HepG2 (cell line): ENCODE measurements at regions not wholly inside any gene's neighbourhood (a gene's known extent, or its start where the extent isn't known, plus 50 kb on each side); places are given as distances from the start of the nearest gene placed in this dataset.

Experiments used
- ATAC-seq: fragments of 200-7000 bp; cut with Tn5 transposase; 3 replicates; pipeline ENCODE4 v1.9.1; 2020; ENCODE audit warnings: mild to moderate bottlenecking, moderate library complexity
- BruUV-seq: library from RNA; stranded (reverse); fragments of 400-500 nt; replicated peaks from 2 replicates; lab custom pipeline; 2021; lab: Mats Ljungman, UMichigan
- CTCF ChIA-PET: fragments of 300-600 bp; formaldehyde crosslinking; extraction: SDS; loops from one replicate; lab custom pipeline; 2021; ENCODE audit warnings: low total read pairs, inconsistent platforms, low intra/inter-chr PET ratio; lab: Yijun Ruan, JAX
- POLR2A ChIA-PET: fragments of 350-600 bp; sonication (Branson Sonifier 250); formaldehyde crosslinking; loops from one replicate; lab custom pipeline; 2020; ENCODE audit warnings: antibody characterized with exemption, inconsistent platforms; lab: Yijun Ruan, JAX
- DNase-seq: peaks from one replicate; pipeline ENCODE4 v3.0.0-alpha.2; 2015; ENCODE audit warnings: low spot score
- FAIRE-seq: peaks from 3 replicates; lab custom pipeline; 2011; peaks lifted over from hg19 to GRCh38; lab: Jason Lieb, UNC
- H2AFZ ChIP-seq: one replicate; pipeline ENCODE4 v1.6.1; 2011; ENCODE audit warnings: low read length, inconsistent platforms
- H3K27ac ChIP-seq: fragments of 300-600 bp; 3 replicates; pipeline ENCODE4 v1.8.0; 2011; ENCODE audit warnings: mixed run types, mild to moderate bottlenecking, mixed read lengths, low read length, inconsistent platforms; ENCODE audit not compliant: insufficient read depth; ENCODE audit errors: extremely low read length
- H3K27me3 ChIP-seq, 2 experiments: fragments of 200-600 bp in 1 of 2; 2 replicates in 1 of 2; 3 replicates in 1 of 2; pipeline versions ENCODE4 v1.6.0 to v1.8.0; 2011; ENCODE audit warnings: low read length in 2 of 2, mild to moderate bottlenecking in 2 of 2, moderate library complexity in 2 of 2, inconsistent platforms in 1 of 2; ENCODE audit not compliant: insufficient read depth in 2 of 2, control insufficient read depth in 1 of 2
- H3K36me3 ChIP-seq, 2 experiments: fragments of 200-600 bp in 1 of 2; replicated peaks in 1 of 2; 2 replicates in 1 of 2; 3 replicates in 1 of 2; pipeline versions ENCODE4 v1.5.1 to v1.8.0; 2011; ENCODE audit warnings: low read length in 2 of 2, inconsistent platforms in 1 of 2; ENCODE audit not compliant: insufficient read depth in 2 of 2, control insufficient read depth in 1 of 2
- H3K4me1 ChIP-seq: 2 replicates; pipeline ENCODE4 v1.5.1; 2012; ENCODE audit warnings: low read length, inconsistent platforms; ENCODE audit not compliant: insufficient read depth
- H3K4me2 ChIP-seq: 2 replicates; pipeline ENCODE4 v1.6.0; 2011; ENCODE audit warnings: low read depth, low read length, inconsistent platforms
- H3K4me3 ChIP-seq, 3 experiments: fragments of 200-600 bp in 1 of 3; sonication (generic), shearing (Covaris generic) in 1 of 3; replicated peaks in 1 of 3; 2 replicates each; pipeline ENCODE4 v1.5.1; 2011 to 2016; ENCODE audit warnings: low read length in 3 of 3, inconsistent platforms in 2 of 3, low read depth in 2 of 3, mild to moderate bottlenecking in 2 of 3, control low read depth in 1 of 3, mixed read lengths in 1 of 3; ENCODE audit not compliant: insufficient read depth in 1 of 3
- H3K79me2 ChIP-seq: one replicate; pipeline ENCODE4 v1.6.1; 2011; ENCODE audit warnings: low read length, inconsistent platforms; ENCODE audit not compliant: insufficient read depth
- H3K9ac ChIP-seq: 2 replicates; pipeline ENCODE4 v1.6.0; 2011; ENCODE audit warnings: mild to moderate bottlenecking, low read depth, low read length, inconsistent platforms; ENCODE audit not compliant: insufficient read depth
- H3K9me3 ChIP-seq: 2 replicates; pipeline ENCODE4 v1.5.1; 2012; ENCODE audit warnings: mild to moderate bottlenecking, low read length
- H4K20me1 ChIP-seq: 2 replicates; pipeline ENCODE4 v1.6.0; 2011; ENCODE audit warnings: inconsistent platforms, mild to moderate bottlenecking, low read length, moderate library complexity; ENCODE audit not compliant: insufficient read depth
- GPN1 ChIP-seq: sonication (generic); formaldehyde crosslinking; IDR thresholded peaks from 2 replicates; pipeline ENCODE4 v1.5.1; 2020; ENCODE audit warnings: missing genetic modification reagents, borderline replicate concordance
- HOXA5 ChIP-seq: sonication (generic); formaldehyde crosslinking; IDR thresholded peaks from 2 replicates; pipeline ENCODE4 v1.4.0; 2020; ENCODE audit warnings: missing genetic modification reagents
- IKZF4 ChIP-seq: sonication (generic); formaldehyde crosslinking; IDR thresholded peaks from 2 replicates; pipeline ENCODE4 v1.5.1; 2020; ENCODE audit warnings: borderline replicate concordance, mild to moderate bottlenecking, low read depth, missing genetic modification reagents; ENCODE audit errors: not compliant biosample characterization
- MAZ ChIP-seq, 2 experiments: sonication (generic) in 1 of 2; formaldehyde crosslinking in 1 of 2; IDR thresholded peaks; 2 replicates each; pipeline versions ENCODE4 v1.5.0 to v1.6.1; 2012 to 2020; ENCODE audit warnings: low read depth in 2 of 2, mild to moderate bottlenecking in 2 of 2, borderline replicate concordance in 1 of 2, improper control_type of control experiment in 1 of 2, low read length in 1 of 2, missing genetic modification reagents in 1 of 2, moderate library complexity in 1 of 2
- ONECUT2 ChIP-seq: sonication (generic); formaldehyde crosslinking; IDR thresholded peaks from 2 replicates; pipeline ENCODE4 v1.4.0; 2020; ENCODE audit warnings: missing genetic modification reagents
- RFX1 ChIP-seq: fragments of 450-650 bp; IDR thresholded peaks from 2 replicates; pipeline ENCODE4 v1.6.1; 2017
- SRF ChIP-seq: IDR thresholded peaks from 2 replicates; pipeline ENCODE4 v1.6.1; 2011; ENCODE audit warnings: mild to moderate bottlenecking, low read depth, low read length, moderate library complexity
- ZNF572 ChIP-seq: sonication (generic); formaldehyde crosslinking; IDR thresholded peaks from 2 replicates; pipeline ENCODE4 v1.5.1; 2020; ENCODE audit warnings: mild to moderate bottlenecking, missing genetic modification reagents
- WGBS: methylation state at CpG from one replicate; pipeline ENCODE4 v1.1.6; 2017; ENCODE audit warnings: low lambda C conversion rate; 5-methylcytosine and 5-hydroxymethylcytosine counted together
- in situ Hi-C: cut with HindIII; loops from 2 replicates; pipeline ENCODE4 v1.10.0; 2017; ENCODE audit warnings: low pct_unique_long_range_greater_than_20kb; ENCODE audit not compliant: extremely low pct_ligation_motif_present
- intact Hi-C: fragments of 100-400 bp; cut with micrococcal nuclease; formaldehyde crosslinking; loops from one replicate; pipeline ENCODE4 v1.10.0; 2022; ENCODE audit not compliant: unreplicated experiment
- TF ChIP-seq, protein P1 (sequence below): IDR thresholded peaks from 2 replicates; pipeline ENCODE4 v1.6.1; 2016; ENCODE audit warnings: missing biosample characterization, missing genetic modification reagents, low read depth
- TF ChIP-seq, protein P2 (sequence below): sonication (generic); formaldehyde crosslinking; IDR thresholded peaks from 2 replicates; pipeline ENCODE4 v1.4.0; 2020; ENCODE audit warnings: mild to moderate bottlenecking, low read depth, missing genetic modification reagents
- TF ChIP-seq, protein P3 (sequence below), 2 experiments: IDR thresholded peaks; 2 replicates each; pipeline ENCODE4 v1.6.1; 2011 to 2012; ENCODE audit warnings: low read length in 2 of 2, borderline replicate concordance in 1 of 2, low read depth in 1 of 2, mild to moderate bottlenecking in 1 of 2, moderate library complexity in 1 of 2
- TF ChIP-seq, protein P4 (sequence below): sonication (generic); formaldehyde crosslinking; IDR thresholded peaks from 2 replicates; pipeline ENCODE4 v1.4.0; 2020; ENCODE audit warnings: mild to moderate bottlenecking, missing genetic modification reagents
- TF ChIP-seq, protein P5 (sequence below): sonication (generic); formaldehyde crosslinking; IDR thresholded peaks from 2 replicates; pipeline ENCODE4 v1.8.0; 2022; ENCODE audit warnings: mild to moderate bottlenecking, missing genetic modification reagents, moderate library complexity

DNA sequence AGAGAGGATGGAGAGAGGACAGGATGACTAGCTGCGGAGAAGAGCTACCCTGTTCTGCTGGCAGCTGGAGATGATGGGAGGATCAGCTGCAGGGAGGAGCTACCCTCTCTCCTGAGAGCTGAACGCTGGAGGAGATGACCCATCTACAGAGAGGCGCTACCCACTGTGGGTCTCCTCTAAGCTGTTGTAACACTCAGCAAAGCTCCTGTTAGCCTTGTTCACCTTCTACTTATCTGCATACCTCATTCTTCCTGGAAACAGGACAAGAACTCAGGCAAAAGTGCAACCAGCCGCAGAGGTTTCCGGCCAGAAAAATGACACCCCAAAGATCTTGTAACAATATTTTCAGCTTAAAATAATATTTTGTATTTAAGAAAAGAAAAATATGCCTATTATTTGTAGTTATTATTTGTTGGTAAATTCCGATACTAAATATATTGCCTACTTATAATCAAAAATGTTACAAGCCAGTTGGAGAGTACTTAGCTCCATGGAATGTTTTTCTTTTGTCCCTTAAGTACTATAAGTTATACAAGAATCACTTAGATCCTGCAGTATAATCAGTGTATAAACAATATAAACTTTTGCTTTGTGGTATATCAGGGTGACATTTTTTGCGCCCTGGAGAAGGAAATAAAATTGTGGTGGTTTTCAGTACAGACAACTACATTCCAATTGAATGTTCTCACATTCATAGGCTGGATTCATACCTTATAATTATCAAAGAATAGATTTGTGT is 1188.0 kb upstream of the CADM2 start:
- no peaks in the 10 kb centered on the region for H4K20me1 ChIP-seq
- H3K27ac ChIP-seq = no peak overlapping the region
- intact Hi-C loops = no loop called here
- 37% methylated on average over 7 of the region's 7 CpGs for WGBS
- TF ChIP-seq ZNF572 = no peak
- no peak for TF ChIP-seq HOXA5
- TF ChIP-seq MAZ (IDR thresholded peaks at IDR 0.05; ENCODE audit: borderline replicate concordance, low read depth, low read length) = no peak
- no peak for TF ChIP-seq MAZ (CRISPR knock-in tag; IDR thresholded peaks at IDR 0.05; ENCODE audit: low read depth)
- no peak for TF ChIP-seq ONECUT2 (CRISPR knock-in tag)
- TF ChIP-seq, protein P1, sequence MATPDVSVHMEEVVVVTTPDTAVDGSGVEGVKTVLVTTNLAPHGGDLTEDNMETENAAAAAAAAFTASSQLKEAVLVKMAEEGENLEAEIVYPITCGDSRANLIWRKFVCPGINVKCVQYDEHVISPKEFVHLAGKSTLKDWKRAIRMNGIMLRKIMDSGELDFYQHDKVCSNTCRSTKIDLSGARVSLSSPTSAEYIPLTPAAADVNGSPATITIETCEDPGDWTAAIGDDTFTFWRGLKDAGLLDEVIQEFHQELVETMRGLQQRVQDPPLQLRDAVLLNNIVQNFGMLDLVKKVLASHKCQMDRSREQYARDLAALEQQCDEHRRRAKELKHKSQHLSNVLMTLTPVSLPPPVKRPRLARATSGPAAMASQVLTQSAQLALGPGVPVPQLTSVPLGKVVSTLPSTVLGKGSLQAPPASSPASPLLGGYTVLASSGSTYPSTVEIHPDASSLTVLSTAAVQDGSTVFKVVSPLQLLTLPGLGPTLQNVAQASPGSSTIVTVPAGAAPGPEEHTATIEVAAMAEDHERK (CRISPR knock-in tag) = no peak
- no peak for TF ChIP-seq IKZF4 (CRISPR knock-in tag)
- TF ChIP-seq, protein P2, sequence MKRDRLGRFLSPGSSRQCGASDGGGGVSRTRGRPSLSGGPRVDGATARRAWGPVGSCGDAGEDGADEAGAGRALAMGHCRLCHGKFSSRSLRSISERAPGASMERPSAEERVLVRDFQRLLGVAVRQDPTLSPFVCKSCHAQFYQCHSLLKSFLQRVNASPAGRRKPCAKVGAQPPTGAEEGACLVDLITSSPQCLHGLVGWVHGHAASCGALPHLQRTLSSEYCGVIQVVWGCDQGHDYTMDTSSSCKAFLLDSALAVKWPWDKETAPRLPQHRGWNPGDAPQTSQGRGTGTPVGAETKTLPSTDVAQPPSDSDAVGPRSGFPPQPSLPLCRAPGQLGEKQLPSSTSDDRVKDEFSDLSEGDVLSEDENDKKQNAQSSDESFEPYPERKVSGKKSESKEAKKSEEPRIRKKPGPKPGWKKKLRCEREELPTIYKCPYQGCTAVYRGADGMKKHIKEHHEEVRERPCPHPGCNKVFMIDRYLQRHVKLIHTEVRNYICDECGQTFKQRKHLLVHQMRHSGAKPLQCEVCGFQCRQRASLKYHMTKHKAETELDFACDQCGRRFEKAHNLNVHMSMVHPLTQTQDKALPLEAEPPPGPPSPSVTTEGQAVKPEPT (CRISPR knock-in tag) = no peak
- TF ChIP-seq, protein P3, sequence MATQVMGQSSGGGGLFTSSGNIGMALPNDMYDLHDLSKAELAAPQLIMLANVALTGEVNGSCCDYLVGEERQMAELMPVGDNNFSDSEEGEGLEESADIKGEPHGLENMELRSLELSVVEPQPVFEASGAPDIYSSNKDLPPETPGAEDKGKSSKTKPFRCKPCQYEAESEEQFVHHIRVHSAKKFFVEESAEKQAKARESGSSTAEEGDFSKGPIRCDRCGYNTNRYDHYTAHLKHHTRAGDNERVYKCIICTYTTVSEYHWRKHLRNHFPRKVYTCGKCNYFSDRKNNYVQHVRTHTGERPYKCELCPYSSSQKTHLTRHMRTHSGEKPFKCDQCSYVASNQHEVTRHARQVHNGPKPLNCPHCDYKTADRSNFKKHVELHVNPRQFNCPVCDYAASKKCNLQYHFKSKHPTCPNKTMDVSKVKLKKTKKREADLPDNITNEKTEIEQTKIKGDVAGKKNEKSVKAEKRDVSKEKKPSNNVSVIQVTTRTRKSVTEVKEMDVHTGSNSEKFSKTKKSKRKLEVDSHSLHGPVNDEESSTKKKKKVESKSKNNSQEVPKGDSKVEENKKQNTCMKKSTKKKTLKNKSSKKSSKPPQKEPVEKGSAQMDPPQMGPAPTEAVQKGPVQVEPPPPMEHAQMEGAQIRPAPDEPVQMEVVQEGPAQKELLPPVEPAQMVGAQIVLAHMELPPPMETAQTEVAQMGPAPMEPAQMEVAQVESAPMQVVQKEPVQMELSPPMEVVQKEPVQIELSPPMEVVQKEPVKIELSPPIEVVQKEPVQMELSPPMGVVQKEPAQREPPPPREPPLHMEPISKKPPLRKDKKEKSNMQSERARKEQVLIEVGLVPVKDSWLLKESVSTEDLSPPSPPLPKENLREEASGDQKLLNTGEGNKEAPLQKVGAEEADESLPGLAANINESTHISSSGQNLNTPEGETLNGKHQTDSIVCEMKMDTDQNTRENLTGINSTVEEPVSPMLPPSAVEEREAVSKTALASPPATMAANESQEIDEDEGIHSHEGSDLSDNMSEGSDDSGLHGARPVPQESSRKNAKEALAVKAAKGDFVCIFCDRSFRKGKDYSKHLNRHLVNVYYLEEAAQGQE (IDR thresholded peaks at IDR 0.05; ENCODE audit: borderline replicate concordance in 1 of 2, low read depth in 1 of 2, low read length in 2 of 2) = no peak
- no peak for TF ChIP-seq SRF
- TF ChIP-seq RFX1 = no peak
- no peak for TF ChIP-seq GPN1 (CRISPR knock-in tag)
- TF ChIP-seq, protein P4, sequence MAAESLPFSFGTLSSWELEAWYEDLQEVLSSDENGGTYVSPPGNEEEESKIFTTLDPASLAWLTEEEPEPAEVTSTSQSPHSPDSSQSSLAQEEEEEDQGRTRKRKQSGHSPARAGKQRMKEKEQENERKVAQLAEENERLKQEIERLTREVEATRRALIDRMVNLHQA (CRISPR knock-in tag) = no peak
- TF ChIP-seq, protein P5, sequence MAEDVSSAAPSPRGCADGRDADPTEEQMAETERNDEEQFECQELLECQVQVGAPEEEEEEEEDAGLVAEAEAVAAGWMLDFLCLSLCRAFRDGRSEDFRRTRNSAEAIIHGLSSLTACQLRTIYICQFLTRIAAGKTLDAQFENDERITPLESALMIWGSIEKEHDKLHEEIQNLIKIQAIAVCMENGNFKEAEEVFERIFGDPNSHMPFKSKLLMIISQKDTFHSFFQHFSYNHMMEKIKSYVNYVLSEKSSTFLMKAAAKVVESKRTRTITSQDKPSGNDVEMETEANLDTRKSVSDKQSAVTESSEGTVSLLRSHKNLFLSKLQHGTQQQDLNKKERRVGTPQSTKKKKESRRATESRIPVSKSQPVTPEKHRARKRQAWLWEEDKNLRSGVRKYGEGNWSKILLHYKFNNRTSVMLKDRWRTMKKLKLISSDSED = no peak
- H3K4me2 ChIP-seq = no peak overlapping the region
- no peaks in the 10 kb centered on the region for H3K9me3 ChIP-seq
- no peak for FAIRE-seq
- no peaks in the 10 kb centered on the region for H3K36me3 ChIP-seq
- H3K4me3 ChIP-seq = no peak overlapping the region
- no peak overlapping the region for H3K9ac ChIP-seq
- no peaks in the 10 kb centered on the region for H3K4me1 ChIP-seq
- ATAC-seq = no peak
- CTCF ChIA-PET = no interaction called here
- in situ Hi-C loops = no loop called here
- no peak overlapping the region for H2AFZ ChIP-seq
- BruUV-seq = no TSS peak
- no peaks in the 10 kb centered on the region for H3K79me2 ChIP-seq
- H3K27me3 ChIP-seq = no peaks in the 10 kb centered on the region
- DNase-seq = no peak
- POLR2A ChIA-PET = no interaction called here
